Keratinocyte (primary cell): ENCODE measurements at regions not wholly inside any gene's neighbourhood (a gene's known extent, or its start where the extent isn't known, plus 50 kb on each side); places are given as distances from the start of the nearest gene placed in this dataset.

Source experiments
- CTCF ChIP-seq, 3 experiments: IDR thresholded peaks in 1 of 3; conservative IDR thresholded peaks in 1 of 3; optimal IDR thresholded peaks in 1 of 3; 2 replicates in 2 of 3; 3 replicates in 1 of 3; pipeline versions ENCODE3 to v1.5.1; 2011; ENCODE audit warnings: low read length in 3 of 3, mild to moderate bottlenecking in 3 of 3, moderate library complexity in 2 of 3, control low read depth in 1 of 3, inconsistent platforms in 1 of 3; ENCODE audit not compliant: insufficient read depth in 2 of 3; ENCODE audit errors: extremely low read depth in 1 of 3
- EZH2 ChIP-seq: IDR thresholded peaks from one replicate; pipeline ENCODE4 v1.6.1; 2012; ENCODE audit warnings: inconsistent platforms, mild to moderate bottlenecking, low read length, moderate library complexity

GRCh38 chr1:3965693-3966092 lies 65.6 kb upstream of the C1orf174 start:
- TF ChIP-seq EZH2, result no peak
- no peak for TF ChIP-seq CTCF (optimal IDR thresholded peaks at IDR 0.05 in 1 of 3, IDR thresholded peaks at IDR 0.05 in 1 of 3, conservative IDR thresholded peaks at IDR 0.05 in 1 of 3; ENCODE audit: extremely low read depth in 1 of 3, insufficient read depth in 2 of 3, low read length in 3 of 3)
